GM19351 (cell line): ENCODE measurements at regions not wholly inside any gene's neighbourhood (a gene's known extent, or its start where the extent isn't known, plus 50 kb on each side); places are given as distances from the start of the nearest gene placed in this dataset.
"Not testable (repeated sequence)": the region's sequence is repeated elsewhere in the genome, so short reads cannot be mapped to it uniquely, and the experiment has no call there.

Experiments
- ATAC-seq: cut with Tn5 transposase; IDR thresholded peaks from one replicate; pipeline ENCODE4 v1.9.1; 2021; ENCODE audit warnings: mild to moderate bottlenecking, moderate library complexity; ENCODE audit not compliant: unreplicated experiment

DNA sequence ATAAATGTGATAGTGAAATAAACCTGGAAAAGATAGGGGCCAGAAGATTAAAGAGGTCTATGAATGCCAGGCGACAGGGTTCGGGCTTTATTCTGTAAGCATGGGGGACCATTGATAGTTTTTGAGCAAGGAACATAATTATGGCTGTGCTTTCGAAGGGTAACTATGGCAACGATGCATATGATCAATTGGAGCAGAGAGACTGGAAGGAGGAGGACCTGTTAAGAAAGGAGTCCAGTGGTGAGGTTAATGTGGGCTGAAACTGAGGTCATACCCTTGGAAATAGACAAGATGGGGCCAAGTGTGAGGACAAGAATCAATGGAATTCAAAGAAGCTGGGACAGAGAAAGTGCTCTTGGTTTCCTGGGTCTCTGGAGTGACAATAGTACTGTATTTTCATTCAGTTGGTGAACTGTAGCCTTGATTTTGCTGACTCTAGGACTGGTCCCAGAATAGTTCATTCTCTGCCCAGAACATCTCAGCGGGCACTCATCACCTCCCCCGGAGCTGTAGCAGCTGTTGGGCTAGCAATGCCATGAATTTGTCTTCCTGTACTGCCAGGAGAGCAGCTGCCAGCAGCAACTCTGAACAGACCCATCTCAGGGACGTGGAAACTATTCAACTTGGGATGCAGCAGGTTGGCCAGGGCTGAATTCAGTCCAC is 108.4 kb downstream of the SRGAP2 start:
- ATAC-seq, result not testable (repeated sequence)

DNA sequence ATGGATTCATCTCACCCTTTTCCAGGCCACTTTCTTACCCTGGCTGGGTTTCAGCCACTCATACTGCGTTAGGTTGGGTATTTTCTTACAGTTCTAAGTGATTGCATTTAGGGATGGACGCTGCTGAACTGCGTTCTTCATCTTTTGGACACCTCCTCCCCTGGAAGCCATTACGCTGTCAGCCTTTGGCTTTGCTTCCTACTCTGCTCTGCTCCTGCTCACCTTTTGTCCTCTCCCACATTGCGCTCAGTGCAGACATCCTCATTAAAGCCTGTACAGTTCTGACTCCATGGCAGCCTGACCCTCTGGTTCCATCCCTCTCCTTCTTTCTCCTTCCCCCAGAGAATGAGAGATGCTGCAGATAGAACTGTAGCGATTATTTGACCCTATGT is 108.9 kb downstream of the SRGAP2 start:
- not testable (repeated sequence) for ATAC-seq

DNA sequence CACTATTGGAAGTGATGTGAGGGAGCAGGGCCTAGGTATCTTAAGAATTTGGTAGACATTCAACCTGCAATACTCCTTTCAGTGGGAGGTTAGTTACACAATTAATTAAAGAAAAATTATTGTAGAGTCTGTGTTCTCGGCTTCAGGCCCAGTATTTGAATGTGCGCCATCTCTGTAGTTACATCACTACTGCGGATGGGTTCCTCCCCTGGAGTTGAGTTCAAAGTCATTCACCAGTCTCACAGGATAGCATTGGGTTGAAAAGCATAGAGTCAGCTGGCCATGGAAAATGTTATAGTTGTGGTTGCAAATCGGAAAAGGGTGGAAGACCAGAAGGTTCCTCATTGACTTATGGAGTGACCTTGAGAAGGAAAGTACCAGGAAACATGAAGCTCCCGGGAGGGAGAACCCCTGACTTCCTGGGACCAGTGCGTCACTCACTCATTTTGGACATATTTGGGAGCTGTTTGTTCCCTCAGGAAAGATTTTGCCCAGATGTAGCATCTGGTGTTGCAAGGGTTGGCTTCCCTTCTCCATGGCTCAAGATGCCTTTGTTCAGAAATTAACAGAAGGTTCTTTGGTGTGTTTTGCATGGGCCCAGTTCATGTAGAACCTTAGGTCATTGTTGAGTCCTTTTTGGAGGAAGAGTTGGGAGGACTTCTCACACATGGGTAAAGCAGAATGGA is 111.8 kb downstream of the SRGAP2 start:
- not testable (repeated sequence) for ATAC-seq

DNA sequence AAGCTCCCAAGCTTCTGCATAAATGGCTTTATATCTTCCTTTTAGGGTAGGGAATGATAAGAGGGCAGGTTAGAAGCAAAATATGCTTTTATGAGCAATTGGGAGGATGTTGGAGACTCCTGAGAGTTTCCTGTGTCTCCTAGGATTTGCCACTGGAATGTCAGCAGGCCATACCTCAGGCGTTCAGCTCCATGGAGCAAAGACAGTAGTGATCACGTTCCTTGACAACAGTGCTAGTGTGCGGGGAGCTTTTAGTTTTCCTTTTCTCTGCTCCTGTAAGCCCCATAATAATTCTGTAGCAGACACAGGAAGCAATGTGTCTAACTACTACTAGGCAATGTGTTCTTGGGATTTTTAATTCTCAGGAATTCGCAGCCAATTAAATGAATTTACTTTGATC is 113.6 kb downstream of the SRGAP2 start:
- not testable (repeated sequence) for ATAC-seq

DNA sequence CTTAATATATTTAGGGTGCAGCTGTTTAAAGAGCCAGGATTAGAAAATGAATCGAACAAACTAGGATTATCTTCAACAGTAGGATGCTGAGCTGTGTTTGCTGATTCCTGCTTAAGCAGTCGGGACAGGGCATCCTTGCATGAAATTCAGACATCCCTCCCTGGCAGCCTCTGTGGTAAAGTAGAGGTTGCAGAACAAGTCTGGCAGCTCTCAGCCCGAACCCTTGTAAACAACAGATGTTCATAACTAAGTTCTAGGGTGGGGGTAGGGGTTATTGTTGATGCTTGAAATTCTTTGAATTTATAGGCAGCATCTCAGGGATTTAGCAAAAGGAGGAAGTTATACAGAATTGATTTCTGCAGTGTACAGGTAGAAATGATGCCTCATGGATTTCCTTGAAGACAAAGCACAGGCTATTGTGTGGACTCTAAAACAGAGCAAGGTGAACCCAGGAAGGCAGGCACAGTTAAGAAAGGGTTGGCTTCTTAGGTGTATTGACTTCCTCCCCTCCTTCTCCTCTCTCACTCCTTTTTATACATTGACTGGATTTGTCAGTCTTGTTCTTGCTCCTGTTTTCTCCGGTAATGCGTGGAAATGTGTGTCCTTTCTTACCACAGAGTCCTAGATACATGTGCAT is 114.7 kb downstream of the SRGAP2 start:
- not testable (repeated sequence) for ATAC-seq

DNA sequence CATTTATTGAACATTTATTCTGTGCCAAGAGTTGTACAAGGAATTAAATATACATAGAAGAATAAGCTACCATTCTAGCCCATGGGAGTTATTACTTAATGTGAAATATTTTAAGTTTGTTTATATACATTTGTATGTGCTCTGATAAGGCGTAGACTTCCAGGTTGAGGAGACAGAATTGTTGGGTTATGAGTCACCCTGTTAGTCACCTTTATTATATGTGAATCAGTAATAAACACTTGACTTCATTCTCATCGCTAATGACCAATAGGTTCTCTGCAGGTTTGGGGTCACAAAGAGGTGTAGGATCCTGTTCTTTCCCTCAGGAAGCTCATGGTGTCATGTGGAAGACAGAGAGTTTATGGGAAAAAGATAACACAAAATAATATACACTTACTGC is 116.9 kb downstream of the SRGAP2 start:
- not testable (repeated sequence) for ATAC-seq

DNA sequence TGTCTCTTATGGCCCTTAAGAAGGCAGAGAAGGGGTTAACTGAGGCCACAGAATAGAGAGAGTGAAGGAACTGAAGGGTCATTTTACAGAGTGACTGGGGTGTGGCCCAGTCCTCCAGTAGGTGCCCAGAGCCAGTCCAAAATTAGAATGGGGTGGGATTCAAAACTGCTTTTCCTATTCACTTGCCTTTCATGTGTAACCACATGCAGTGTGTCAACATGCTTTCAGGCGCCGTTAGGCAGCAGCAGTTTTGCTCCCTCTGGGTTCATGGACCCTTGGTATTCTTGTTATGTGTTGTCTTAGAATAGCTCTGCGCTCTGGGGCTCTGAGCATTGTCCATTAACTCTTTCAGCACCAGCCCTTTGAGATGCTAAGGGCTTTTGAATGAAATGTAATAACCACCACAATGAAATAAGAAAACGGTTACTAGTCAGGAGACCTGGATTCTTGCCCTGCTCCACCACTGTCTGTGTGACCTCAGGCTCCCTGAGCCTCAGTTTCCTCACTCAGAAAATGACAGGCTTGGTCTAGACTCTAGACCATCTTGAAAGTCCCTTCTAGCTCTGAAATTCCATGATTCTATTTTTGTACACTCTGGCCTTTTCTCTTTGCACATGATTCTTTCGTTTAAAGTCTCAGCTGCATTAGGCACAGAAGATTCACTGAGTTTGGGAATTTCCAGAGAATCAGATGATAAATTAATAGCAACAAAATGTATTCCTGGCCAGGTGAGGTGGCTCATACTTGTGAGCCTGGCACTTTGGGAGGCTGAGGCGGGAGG is 123.0 kb downstream of the SRGAP2 start:
- not testable (repeated sequence) for ATAC-seq

DNA sequence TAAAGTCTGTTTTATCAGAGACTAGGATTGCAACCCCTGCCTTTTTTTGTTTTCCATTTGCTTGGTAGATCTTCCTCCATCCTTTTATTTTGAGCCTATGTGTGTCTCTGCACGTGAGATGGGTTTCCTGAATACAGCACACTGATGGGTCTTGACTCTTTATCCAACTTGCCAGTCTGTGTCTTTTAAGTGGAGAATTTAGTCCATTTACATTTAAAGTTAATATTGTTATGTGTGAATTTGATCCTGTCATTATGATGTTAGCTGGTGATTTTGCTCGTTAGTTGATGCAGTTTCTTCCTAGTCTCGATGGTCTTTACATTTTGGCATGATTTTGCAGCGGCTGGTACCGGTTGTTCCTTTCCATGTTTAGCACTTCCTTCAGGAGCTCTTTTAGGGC is 128.3 kb downstream of the SRGAP2 start:
- not testable (repeated sequence) for ATAC-seq

DNA sequence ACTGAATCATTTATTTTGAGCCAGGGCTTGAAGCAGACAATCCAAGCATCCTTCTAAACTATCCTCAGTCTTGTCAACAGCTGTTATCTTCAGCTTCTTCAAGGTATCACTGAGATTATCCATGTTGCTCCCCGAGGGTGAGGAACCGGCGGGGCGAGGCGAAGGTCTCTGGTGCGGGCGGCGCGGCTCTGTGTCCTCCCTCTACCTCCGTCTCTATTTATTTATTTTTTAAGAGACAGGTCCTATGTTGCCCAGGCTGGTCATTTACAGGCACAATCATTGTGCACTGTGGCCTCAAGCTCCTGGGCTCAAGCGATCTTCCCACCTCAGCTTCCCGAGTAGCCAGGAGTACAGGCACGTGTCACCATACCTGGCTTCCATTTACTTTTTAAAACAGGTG is 130.0 kb downstream of the SRGAP2 start:
- not testable (repeated sequence) for ATAC-seq

DNA sequence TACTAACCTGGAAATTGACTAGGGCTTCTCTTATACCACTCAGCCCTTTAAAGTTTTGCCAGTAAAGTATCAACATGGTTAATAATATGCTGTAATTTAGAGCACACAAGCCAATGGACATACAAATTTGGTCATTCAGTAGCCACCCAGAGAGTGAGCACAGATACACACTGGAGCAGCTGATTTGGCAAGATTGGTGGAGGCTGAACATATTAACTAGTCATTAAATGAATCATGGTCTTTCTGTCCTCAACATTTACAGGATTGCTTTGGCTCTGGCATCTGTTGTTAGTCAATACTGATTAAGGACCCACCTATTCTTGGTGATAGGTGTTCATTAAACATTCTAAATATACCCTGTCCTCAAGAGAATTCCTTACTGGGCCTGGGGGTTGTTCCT is 130.6 kb downstream of the SRGAP2 start:
- not testable (repeated sequence) for ATAC-seq

DNA sequence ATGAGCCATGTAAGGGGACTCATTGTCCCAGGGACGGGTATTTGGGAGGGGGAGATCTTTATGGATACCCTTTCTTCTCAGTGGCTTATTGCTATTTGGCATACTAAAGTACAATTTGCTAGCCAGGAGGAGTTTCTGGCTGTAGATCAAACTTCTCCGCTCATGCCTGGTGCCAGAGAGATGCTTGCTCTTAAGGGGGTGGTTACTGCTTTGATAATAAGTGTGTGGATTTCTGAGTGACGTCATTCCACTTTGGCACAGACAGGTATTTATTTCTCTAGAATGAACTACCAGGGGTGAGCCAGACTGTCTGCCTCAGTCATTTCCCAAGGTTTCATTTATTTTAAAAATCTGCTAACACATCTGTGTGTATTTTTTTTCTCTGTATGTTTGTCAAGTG is 131.1 kb downstream of the SRGAP2 start:
- not testable (repeated sequence) for ATAC-seq

DNA sequence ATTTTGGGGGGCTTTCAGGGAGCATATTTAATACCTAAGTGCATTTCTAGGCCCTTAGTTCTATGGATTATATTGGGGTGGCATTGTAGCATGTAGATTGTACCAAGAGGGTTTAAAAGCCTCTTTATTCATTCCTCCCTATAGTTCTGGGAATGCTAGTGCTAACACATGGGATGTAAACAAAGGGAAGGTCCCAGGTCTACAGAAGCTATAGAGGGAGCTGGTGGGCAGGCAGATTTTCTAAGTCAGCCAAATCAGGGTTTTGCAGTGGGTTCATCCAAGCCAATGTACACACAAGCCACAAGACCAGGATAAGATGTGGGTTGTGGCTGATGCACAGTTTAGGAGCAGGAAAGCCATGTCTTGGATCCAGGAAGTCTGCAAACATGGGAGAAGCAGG is 131.8 kb downstream of the SRGAP2 start:
- not testable (repeated sequence) for ATAC-seq

DNA sequence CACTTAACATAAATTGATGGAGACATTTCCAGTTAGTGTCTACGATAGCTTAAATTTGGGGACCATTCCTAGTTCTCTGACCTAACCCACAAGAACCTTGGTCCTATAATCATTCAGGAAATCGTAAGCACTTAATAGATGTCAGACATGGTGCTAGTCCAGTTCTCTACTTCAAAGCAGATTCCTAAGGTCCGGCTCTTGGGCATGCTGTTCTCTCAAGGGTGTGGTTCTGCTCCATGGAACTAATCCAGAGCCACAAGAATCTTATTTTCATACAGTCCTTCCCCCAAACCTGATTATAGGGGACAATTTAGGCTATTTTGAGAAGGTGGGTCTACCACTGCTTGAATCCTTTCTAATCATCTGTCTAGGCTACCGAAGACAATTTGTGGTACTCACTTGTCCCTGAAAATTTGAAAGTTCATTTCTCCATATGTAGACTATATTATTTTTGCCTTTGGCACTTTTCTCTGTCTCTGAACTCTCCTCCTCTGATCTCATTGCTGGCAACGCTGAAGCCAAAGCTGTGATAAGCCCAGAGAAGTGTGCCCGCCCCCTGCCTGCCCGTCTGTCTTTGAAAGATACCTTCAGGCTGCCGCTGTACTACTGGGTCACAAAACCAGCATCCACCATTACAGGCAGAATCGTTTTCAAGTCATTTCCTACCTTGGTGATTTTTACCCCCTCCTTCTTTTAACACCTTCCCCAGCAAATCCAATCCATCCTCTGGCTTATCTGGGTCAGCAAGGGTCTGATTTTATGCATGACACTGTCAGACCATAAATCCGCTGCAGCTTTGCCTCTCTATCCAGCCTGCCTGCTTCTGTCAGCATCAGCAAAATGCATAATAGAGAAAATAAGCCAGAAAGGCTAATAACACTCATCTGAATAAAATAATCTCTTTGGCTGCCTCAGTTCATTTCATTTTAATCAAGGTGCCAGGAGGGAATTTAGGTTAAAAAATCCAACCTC is 132.8 kb downstream of the SRGAP2 start:
- not testable (repeated sequence) for ATAC-seq

DNA sequence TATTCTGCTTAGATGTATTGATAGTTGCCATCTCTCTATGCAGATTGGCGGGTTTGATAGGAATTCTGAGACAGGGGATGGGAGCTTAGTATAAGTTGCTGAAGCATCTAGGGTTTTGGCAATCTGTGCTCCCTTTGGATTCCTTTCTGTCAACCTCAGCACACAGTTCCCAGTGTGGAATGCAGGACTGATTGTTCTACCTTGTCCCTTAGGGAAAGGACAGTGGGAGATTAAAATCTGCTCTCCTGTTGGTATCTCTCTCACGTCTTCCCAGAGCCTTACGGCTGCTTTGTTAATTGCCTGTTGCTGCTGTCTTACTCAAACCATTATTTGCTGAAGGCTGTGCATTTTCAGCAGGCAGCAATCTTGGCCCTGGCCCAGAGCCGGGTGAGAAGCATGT is 133.3 kb upstream of the IKBKE start:
- ATAC-seq, result not testable (repeated sequence)

DNA sequence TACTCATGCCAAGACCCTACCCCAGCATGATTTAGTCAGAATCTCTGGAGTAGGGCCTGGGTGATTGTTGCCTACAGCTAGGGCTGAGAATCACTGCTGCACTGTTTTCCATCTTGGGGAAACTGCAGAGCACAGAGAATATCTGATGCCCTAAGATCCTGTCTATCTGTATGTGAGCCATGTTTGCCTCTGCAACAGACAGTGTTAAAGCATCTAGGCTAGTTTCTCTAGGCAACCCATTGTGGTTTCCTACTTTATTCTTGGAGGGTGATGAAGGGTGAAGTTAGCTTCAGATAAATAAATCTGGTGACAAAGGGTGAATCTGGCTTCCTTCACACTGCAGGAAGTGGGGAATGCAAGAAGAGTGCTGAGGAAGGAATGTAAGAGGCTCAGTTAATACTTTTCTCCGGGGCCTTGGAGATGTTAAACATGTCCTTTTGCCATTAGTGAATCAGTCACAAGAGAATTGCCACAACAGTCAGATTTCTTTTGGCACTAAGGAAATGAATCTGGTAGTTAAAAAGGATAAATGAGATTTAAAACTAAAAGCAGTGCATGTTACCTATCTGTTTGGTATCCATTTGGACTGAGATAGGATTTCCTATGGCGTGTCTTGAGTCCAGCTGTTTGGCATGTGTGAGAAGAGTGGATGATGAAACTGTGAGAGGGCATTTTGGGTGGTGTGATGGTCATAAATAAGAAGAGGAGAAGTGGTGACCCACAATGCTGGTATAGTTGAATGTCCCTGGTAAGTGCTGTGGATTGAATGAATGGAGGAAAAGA is 119.6 kb upstream of the IKBKE start:
- not testable (repeated sequence) for ATAC-seq

DNA sequence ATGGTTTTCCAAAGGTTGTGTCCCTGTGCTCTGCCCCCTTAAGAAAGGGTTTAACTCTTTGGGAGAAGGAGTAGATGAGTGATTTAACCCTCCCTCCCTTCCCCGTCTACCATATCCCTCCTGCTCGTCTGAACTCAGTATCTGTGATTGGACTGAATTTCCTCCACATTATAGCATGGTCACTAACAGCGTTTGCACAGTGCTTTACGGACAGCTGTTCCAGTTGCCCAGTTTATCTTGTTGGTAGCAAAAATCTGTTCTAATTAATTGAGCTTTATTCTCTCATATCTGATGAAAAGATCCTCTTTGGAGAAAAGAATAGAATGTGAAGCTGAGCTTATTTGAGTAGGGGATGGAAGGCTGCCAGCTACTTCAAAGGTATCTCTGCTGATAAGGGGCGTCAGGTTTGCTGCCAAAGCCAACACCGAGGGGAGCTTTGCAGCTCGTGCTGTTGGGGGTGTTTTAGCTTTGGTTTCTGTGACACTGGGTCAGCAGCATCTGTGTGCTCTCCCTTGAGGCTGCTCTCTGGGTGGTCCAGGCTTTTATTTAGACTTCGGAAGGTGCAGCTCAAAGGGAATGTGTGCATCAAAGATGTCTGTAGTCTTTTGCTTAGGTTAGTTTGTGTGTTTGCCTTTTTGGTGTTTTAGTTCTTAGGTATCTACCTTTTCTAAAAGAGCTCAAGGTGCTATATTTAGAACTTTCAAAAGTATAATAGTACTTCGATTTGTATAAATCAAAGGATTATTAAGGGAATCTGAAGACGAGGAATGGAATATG is 118.8 kb upstream of the IKBKE start:
- not testable (repeated sequence) for ATAC-seq

DNA sequence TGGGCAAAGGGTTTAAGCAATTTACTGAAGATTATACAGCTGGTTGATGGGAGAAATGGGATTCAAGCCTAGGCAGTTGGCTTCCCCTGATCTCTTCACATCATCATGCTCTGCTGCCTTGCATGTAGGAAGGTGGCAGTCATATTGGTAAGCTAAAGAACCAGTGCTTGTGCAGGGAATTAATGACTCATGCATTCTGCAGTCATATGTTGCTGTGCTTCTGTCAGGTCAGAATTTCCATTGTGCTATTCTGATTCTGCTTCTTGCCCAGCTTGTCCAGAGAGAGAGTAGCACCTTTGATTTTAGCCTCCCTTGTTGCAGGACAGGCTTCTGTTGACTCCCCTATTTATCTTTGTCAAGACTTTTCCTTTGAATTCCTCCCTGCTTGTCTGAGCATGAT is 114.0 kb upstream of the IKBKE start:
- ATAC-seq, result peak; percentile 71

DNA sequence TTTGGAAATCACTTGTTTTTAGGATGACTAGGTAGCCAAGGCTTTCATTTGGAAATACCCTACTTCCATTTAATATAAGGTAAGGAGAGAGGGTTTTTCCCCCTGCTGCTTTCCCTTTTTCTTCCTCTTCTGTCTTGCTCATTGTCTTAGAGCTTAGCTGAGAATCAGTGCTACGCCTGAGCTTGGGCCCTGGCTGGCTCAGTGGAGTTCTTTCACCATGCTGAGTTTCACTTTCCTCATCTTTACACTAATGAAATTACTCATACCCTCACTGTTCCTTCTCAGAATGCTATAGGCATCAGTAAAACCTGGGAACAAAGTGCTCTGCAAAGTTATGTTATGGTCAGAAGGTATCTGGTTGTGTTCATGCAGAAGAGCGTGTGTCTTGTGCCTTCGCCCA is 112.3 kb upstream of the IKBKE start:
- peak; percentile 64 for ATAC-seq

DNA sequence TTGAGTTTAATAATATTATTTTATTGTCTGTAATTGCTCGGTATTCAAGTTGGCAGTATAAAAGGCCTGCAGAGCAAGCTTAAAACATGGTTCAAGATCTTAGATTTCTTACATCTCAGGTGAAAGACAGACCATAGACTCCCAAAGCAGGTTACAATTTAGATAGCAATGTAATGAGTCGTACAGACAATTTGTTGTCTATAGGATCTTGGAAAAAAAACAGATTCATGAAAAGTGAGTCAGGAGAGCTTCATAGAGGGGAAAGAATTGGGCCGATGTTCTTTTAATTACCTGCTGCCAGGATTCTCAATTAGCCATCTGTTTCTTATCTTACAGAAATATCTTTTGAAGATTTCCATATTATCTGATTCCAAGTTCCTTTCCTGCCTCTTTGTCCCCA is 111.5 kb upstream of the IKBKE start:
- ATAC-seq, result not testable (repeated sequence)
